Fibroblast of pulmonary artery (primary cell): ENCODE measurements at regions not wholly inside any gene's neighbourhood (a gene's known extent, or its start where the extent isn't known, plus 50 kb on each side); places are given as distances from the start of the nearest gene placed in this dataset.

ENCODE experiments used
- DNase-seq: peaks from one replicate; pipeline ENCODE4 v3.0.0-alpha.2; 2010; ENCODE audit warnings: low read depth
- H3K4me3 ChIP-seq: replicated peaks from 2 replicates; pipeline ENCODE4 v1.5.1; 2011; ENCODE audit warnings: low read depth, mild to moderate bottlenecking, control low read depth, low read length, moderate library complexity
- TF ChIP-seq, protein P1 (sequence below): IDR thresholded peaks from 2 replicates; pipeline ENCODE4 v1.5.1; 2011; ENCODE audit warnings: mild to moderate bottlenecking, control low read depth, low read length, inconsistent platforms; ENCODE audit errors: missing control alignments

- no peak overlapping the region for H3K4me3 ChIP-seq
- DNase-seq: no peak
- TF ChIP-seq, protein P1, sequence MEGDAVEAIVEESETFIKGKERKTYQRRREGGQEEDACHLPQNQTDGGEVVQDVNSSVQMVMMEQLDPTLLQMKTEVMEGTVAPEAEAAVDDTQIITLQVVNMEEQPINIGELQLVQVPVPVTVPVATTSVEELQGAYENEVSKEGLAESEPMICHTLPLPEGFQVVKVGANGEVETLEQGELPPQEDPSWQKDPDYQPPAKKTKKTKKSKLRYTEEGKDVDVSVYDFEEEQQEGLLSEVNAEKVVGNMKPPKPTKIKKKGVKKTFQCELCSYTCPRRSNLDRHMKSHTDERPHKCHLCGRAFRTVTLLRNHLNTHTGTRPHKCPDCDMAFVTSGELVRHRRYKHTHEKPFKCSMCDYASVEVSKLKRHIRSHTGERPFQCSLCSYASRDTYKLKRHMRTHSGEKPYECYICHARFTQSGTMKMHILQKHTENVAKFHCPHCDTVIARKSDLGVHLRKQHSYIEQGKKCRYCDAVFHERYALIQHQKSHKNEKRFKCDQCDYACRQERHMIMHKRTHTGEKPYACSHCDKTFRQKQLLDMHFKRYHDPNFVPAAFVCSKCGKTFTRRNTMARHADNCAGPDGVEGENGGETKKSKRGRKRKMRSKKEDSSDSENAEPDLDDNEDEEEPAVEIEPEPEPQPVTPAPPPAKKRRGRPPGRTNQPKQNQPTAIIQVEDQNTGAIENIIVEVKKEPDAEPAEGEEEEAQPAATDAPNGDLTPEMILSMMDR: no peak
These were observed 55.3 kb upstream of the SNX9 start for GRCh38 chr6:157767775-157768156.

DNA sequence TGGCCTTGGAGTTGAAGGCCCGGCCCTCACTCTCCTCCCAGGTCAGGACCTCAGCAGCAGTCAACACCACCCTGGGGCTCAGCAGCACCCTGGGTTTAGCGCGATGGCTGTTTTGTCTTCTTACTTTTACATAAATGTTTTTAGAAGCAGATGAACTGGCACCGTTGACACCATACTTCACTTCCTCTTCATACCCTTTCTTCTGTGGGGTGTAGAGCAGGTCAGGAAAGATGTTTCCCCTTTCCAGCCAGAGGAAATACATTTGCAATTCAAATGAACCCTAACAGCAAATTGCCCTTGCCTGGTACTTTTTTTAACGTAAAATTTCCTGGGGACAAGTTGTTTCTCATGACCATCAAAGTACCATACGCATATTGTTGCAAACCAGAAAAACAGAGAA lies 54.7 kb upstream of the SNX9 start:
- TF ChIP-seq, protein P1: no peak
- DNase-seq: no peak
- no peak overlapping the region for H3K4me3 ChIP-seq

GRCh38 chr6:157768863-157769551 lies 54.0 kb upstream of the SNX9 start:
- no peak for DNase-seq

GRCh38 chr6:157769776-157770426 lies 53.1 kb upstream of the SNX9 start:
- H3K4me3 ChIP-seq: no peak overlapping the region
- TF ChIP-seq, protein P1: no peak
- DNase-seq: no peak

More at GRCh38 chr6:157768863-157769551, 54.0 kb upstream of the SNX9 start:
- TF ChIP-seq, protein P1: no peak
- H3K4me3 ChIP-seq: no peak overlapping the region

DNA sequence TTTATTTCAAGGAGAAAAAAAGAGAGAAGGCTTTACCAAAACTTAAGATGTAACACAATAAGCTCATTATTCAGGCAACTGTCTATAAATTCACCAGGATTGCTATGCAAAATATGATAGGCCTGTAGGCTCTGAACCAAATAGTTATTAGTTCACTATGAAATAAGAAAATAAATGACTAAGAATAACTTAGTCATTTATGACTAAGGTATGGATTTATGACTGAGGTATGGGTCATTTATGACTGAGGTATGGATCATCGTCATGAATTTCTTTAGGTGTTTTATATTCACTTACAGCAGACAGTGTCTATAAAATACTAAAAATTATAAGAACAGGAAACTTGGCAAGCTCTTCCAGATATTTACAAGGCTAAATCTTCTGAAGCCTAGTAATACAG lies 52.1 kb upstream of the SNX9 start:
- H3K4me3 ChIP-seq: no peak overlapping the region
- DNase-seq: no peak
- TF ChIP-seq, protein P1: no peak

DNA sequence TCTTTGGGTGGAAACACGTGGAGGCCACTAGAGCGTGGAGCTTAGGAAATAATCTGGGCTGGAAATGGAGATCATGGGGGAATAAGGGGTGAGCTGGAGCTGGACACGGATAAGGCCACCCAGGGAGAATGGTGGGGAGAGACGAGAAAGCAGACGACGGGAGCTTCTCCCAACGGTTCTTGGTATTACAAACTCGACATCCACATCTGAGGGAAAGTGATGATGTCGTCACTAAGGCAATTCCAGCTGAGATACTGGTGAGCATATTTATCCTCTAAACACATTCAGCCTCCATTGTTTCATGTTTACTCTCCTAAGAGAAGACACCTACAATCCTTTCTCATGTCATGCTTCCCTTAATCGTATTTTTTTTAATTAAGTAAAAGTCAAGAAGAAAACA lies 50.2 kb upstream of the SNX9 start:
- TF ChIP-seq, protein P1: no peak
- no peak for DNase-seq
- H3K4me3 ChIP-seq: no peak overlapping the region
